PC-9 (cell line): ENCODE measurements at regions not wholly inside any gene's neighbourhood (a gene's known extent, or its start where the extent isn't known, plus 50 kb on each side); places are given as distances from the start of the nearest gene placed in this dataset.

Experiments
- EZH2 ChIP-seq: fragments of 200-600 bp; sonication (generic); IDR thresholded peaks from 2 replicates; pipeline ENCODE4 v1.8.0; 2017; ENCODE audit warnings: antibody characterized with exemption, low read depth
- TF ChIP-seq, protein P1 (sequence below): fragments of 200-600 bp; sonication (generic); conservative IDR thresholded peaks from 2 replicates; pipeline ENCODE4 v1.6.1; 2017; ENCODE audit warnings: mixed run types, antibody characterized with exemption, mild to moderate bottlenecking, moderate library complexity

DNA sequence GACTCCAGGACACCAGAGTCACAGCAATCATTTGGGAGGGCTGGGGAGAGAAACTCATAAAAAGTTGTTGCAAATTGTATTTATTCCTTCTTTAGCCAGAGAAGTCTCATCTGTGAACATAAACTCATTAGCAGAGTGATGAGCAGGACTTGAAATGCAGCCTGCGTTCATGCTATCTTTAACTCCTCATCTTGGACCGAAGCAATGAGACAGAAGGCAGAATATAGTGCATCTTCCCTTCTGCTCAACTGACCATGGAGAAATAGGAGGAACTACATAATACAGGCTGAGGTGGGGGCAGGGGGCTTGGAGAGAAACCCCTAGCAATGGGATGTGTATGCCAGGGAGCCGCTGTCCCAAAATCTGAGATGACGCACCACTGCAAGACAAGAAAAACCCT lies 121.8 kb upstream of the AJAP1 start:
- TF ChIP-seq, protein P1, sequence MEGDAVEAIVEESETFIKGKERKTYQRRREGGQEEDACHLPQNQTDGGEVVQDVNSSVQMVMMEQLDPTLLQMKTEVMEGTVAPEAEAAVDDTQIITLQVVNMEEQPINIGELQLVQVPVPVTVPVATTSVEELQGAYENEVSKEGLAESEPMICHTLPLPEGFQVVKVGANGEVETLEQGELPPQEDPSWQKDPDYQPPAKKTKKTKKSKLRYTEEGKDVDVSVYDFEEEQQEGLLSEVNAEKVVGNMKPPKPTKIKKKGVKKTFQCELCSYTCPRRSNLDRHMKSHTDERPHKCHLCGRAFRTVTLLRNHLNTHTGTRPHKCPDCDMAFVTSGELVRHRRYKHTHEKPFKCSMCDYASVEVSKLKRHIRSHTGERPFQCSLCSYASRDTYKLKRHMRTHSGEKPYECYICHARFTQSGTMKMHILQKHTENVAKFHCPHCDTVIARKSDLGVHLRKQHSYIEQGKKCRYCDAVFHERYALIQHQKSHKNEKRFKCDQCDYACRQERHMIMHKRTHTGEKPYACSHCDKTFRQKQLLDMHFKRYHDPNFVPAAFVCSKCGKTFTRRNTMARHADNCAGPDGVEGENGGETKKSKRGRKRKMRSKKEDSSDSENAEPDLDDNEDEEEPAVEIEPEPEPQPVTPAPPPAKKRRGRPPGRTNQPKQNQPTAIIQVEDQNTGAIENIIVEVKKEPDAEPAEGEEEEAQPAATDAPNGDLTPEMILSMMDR: no peak
- no peak for TF ChIP-seq EZH2
